ENCODE measurements at regions not wholly inside any gene's neighbourhood (a gene's known extent, or its start where the extent isn't known, plus 50 kb on each side); places are given as distances from the start of the nearest gene placed in this dataset.

DNA sequence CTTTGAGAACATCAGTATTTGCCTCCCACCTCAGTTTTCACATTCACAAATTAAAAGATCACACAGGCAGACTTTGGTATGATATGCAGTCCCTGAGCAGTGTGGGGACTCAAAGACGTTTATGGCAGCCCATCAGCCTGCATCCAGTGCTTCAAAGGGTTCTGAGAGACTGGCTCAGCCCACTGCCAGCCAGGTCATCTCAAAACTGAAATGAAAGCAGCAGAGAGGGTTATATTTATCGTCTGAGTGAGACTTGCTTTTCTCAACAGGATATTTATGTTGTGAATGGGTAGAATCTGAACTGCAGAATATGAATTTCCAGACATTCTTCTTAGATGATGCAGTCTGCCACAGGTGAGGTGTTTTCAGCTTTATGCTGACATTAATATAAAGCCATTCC lies 159.8 kb downstream of the NRN1 start:
- TF ChIP-seq, protein P1, sequence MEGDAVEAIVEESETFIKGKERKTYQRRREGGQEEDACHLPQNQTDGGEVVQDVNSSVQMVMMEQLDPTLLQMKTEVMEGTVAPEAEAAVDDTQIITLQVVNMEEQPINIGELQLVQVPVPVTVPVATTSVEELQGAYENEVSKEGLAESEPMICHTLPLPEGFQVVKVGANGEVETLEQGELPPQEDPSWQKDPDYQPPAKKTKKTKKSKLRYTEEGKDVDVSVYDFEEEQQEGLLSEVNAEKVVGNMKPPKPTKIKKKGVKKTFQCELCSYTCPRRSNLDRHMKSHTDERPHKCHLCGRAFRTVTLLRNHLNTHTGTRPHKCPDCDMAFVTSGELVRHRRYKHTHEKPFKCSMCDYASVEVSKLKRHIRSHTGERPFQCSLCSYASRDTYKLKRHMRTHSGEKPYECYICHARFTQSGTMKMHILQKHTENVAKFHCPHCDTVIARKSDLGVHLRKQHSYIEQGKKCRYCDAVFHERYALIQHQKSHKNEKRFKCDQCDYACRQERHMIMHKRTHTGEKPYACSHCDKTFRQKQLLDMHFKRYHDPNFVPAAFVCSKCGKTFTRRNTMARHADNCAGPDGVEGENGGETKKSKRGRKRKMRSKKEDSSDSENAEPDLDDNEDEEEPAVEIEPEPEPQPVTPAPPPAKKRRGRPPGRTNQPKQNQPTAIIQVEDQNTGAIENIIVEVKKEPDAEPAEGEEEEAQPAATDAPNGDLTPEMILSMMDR (IDR thresholded peaks at IDR 0.05 in 4 of 5, conservative IDR thresholded peaks at IDR 0.05 in 1 of 5) = no peak
- TF ChIP-seq POLR2A (IDR thresholded peaks at IDR 0.05) = no peak
